Esophagus mucosa (tissue), 1 donor: ENCODE measurements at regions not wholly inside any gene's neighbourhood (a gene's known extent, or its start where the extent isn't known, plus 50 kb on each side); places are given as distances from the start of the nearest gene placed in this dataset.

Experiments
- ATAC-seq: fragments of 200-7000 bp; cut with Tn5 transposase; one replicate; pipeline ENCODE4 v1.9.1; 2020
- donor health status: DM: yes; HTN: yes; CAD: no.

DNA sequence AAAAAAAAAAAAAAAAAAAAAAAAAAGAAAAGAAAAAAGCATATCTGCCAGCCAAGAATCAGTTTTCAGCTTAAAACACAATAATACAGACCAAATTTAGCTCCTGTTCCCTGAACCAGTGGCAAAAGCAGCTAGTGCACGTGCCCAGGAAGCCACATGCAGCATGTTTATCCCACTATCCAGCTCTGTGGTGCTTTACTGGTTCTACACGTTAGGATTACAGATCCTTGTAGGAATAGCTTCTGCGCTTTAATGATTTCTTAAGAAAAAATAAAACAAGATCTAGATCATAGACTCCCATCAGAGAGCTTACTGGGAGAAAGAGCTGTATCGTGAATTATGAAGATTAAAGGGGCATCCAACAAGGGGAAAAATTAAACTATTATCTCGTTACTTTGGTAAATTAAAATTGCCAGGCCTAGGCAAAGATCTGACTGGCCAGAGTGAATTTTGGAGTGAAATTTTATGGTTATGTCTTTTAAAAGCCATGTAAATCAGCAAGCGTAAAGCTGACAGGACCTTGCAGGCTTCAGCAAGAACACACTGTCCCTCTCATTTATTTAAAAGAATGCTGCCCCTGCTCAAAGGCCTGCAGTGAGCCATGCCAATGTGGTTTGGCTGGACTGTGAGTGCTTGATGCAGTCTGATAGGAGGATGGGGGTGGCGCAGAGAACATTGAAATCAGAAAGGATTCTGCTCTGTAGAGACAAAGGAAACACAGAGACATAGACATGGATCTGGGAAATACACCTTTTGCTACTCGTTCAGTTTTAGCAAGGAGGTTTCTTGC, 177.3 kb upstream of the PHYHIPL start:
- no peak for ATAC-seq

DNA sequence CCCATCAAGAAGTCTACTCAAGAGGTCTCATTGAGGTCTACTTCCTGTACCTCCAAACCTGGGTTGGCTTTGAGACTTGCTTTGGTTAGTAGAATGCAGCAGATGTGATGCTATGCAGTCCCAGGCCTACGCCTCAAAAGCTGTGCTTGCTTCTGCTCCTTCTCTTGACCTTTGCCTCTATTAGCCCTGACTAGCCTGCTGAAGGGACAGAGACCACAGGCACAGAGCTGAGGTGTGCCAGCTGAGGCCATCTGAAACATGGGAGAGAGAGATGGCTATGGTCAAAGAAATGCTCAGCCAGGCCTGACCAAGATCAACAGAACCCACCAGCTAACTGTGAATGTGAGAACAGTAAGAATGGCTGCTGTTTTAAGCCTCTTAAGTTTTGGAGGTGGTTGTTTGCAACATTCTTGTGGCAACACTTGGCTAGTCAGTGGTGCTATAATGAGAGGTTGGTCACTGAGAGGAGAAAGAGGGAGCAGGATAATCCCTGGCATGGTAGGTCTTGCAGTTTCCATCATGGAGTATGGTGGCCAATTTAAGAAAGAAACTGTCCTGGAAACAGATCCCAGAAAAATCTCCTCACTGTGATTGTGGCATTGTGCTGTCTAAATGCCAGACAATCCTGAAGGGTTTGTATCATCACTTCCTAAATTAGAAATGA, 176.1 kb upstream of the PHYHIPL start:
- no peak for ATAC-seq

DNA sequence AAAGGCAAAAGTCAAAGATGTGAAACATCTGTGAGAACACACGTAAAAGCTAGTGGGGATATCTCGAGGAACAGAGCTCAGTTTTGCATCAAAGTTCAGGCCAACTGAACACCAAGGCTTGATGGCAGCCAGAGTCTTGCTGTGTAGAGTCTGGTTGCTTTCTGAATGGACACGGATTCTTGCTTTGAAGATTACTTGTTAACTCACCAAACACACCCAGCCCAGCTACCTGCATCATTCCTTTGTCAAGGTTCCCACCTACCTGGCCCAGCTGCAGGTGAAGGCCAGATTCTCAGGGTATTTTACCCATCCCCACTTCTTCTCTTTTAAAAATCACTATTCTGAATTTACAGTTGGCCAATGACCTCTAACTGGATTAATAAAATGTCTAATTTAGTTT, 174.4 kb upstream of the PHYHIPL start:
- no peak for ATAC-seq

- no peak for ATAC-seq
Observed at GRCh38 chr10:59003203-59003602, 173.2 kb upstream of the PHYHIPL start.

- ATAC-seq = no peak
Observed at GRCh38 chr10:59004392-59004791, 172.1 kb upstream of the PHYHIPL start.

- ATAC-seq = no peak
Observed at GRCh38 chr10:59006511-59007306, 169.7 kb upstream of the PHYHIPL start.

- no peak for ATAC-seq
Observed at GRCh38 chr10:59007307-59008025, 169.0 kb upstream of the PHYHIPL start.

DNA sequence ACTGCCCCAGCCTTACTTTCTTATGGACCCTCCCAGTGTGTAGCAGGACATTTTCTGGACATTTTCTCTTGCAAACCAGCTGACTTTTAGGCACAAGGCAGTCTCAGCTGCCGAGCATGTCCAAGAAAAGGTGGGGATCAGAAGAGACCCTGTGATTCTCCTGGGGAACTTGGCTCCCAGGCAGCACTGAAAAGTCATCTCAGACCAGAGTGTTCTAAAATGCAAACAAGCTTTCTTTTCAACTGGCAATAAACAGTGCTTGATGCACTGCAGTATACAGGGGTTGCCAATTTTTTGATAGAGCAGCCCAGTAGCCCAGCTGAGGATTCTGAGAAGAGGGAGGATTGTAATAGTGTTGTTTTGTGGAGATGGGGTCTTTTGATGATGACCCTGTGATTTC, 168.0 kb upstream of the PHYHIPL start:
- no peak for ATAC-seq

- ATAC-seq = no peak
Observed at GRCh38 chr10:59011972-59012632, 164.3 kb upstream of the PHYHIPL start.

DNA sequence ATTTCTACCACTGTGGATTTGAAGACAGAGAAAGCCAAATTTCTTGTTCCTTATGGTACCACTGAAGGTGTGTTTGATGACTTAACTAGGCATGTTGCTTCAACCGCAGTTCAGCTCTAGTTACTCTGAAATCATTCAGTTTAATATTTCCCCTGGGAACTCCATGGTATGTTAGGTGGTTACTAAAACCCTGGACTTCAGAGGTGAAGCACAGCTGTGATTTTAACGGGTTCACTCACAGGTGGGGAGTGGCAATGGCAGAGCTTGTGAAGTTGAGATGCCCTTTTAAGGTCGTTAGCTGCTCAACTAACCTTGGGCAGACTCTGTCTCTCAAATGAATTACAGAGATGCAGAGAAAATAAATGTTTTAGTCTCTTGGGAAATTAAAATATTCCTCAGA, 163.6 kb upstream of the PHYHIPL start:
- ATAC-seq = no peak

DNA sequence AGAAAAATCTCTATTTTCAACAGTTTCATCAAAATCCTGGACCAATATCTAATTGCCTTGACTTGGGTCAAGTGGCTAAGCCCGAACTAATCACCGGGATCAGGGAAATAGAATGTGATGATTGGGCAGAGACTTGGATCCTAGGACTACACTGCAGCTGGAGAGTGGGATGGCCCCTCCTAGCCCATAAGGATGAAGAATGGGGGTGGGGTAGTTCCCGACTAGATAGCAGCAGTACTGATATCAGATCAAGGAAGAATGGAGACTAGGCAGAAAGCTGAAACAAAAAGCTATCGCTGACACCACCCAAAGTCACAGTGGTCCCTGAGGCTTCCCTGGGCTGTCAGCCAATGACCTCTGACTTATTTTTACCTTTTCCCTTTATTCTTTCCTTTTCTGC, 160.4 kb upstream of the PHYHIPL start:
- no peak for ATAC-seq

GRCh38 chr10:59018977-59019376, 157.5 kb upstream of the PHYHIPL start:
- ATAC-seq = no peak

- no peak for ATAC-seq
Observed at GRCh38 chr10:59019603-59020002, 156.8 kb upstream of the PHYHIPL start.

- ATAC-seq = no peak
Observed at GRCh38 chr10:59020502-59020901, 155.9 kb upstream of the PHYHIPL start.

GRCh38 chr10:59025981-59026765, 150.3 kb upstream of the PHYHIPL start:
- no peak for ATAC-seq

GRCh38 chr10:59027975-59028655, 148.3 kb upstream of the PHYHIPL start:
- ATAC-seq = no peak

DNA sequence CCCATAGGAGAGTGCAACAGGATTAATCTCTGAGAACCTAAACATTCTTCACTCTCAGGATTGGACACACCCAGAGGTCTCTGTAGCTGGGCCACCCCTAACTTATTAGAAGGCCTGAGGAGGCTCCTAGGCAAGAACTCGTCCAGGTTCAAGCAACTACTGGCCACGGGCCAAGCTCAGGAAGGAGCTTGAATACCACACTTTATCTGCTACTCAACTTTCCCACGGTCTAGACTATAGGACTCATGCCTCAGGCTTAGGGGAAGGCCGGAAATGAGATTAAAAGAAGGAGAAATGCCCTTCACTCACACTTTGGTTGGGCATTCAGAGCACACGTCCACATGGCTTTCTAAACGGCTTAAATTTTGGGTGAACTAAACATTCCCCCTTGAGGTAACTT, 142.8 kb upstream of the PHYHIPL start:
- no peak for ATAC-seq

DNA sequence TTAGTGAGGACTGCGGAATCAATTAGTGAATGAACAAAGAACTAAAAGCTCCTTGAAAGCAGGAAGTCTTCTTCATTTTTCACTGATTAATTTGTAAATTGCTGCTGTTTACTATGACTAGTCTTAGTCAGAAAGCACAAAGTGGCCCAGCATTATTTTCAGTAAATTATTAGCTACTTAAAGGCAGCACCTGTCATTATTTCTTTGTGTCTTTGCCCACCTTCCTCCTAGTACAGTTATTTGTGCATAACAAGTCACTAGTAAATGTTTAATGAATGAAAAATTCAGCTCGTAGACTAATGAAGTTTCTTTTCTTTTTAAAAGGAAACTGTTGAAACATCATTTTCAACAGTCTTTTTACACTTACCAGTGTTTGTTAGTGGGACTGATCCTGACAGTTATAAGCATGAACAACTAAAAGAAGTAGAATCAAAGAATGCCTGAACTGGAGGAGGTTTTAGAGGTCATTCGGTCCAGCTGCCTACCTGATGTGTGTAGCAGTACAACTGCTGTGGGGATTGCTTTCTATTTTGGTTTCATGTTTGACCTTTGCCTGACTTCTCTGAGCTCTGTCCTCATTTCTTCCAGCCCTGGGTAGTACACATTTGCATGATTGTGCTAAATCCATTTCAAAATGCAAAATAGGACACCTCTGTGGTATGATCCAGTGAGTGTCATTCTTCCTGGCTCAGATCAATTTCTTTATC, 140.0 kb upstream of the PHYHIPL start:
- no peak for ATAC-seq

GRCh38 chr10:59037018-59037389, 139.4 kb upstream of the PHYHIPL start:
- ATAC-seq = no peak

DNA sequence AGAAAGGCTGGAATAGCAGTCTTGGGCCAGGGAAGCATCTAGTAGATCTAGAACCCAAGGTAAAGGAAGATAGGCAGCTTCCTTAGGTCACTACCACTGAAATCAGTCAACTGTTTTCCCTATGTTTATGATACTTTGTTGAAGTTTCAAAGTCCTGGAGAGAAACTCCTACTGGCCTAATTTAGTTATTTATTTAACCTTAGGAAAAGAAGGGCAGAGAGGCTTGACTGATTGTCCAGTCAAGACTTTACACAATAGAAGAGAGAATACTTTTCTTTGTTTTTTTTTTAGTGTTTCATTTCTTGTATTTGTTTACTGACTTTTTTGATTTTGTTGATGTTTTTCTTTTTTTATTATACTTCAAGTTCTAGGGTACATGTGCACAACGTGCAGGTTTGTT, 138.9 kb upstream of the PHYHIPL start:
- ATAC-seq = no peak
